ENCODE measurements at regions not wholly inside any gene's neighbourhood (a gene's known extent, or its start where the extent isn't known, plus 50 kb on each side); places are given as distances from the start of the nearest gene placed in this dataset.

GRCh38 chr13:31053896-31054295, 107.8 kb downstream of the HSPH1 start (continued):
- no peak for TF ChIP-seq NKRF (conservative IDR thresholded peaks at IDR 0.05)
- no peak for TF ChIP-seq NFXL1 (IDR thresholded peaks at IDR 0.05; ENCODE audit: borderline replicate concordance)

GRCh38 chr13:31053091-31053490, 108.6 kb downstream of the HSPH1 start:
- no peaks in the 10 kb centered on the region for H3K79me2 ChIP-seq (ENCODE audit: control insufficient read depth, insufficient read depth, low read length)
- no peak overlapping the region for H3K4me3 ChIP-seq
- ChIA-PET SMC1A (ENCODE audit: uncharacterized antibody, unreplicated experiment) (no interaction called here), RAD21 (ENCODE audit: unreplicated experiment) (no interaction called here), CTCF (interaction anchor here (1.0 kb wide), 1 partner anchor 8 kb away, joined by 6 read pairs; no protein-coding TSS in a partner anchor), POLR2A (no interaction called here)
- in situ Hi-C loops (cut with MboI) (no loop called here), intact Hi-C loops (cut with micrococcal nuclease; ENCODE audit: unreplicated experiment) (no loop called here)
- no peaks in the 10 kb centered on the region for H3K27me3 ChIP-seq (replicated peaks in 1 of 2; ENCODE audit: control insufficient read depth in 2 of 2, insufficient read depth in 2 of 2, low read length in 1 of 2)
- DNase-seq (ENCODE audit: low read depth, low spot score) (no peak), FAIRE-seq (no peak), ATAC-seq (no peak)
- no peak overlapping the region for H3K9ac ChIP-seq (ENCODE audit: control insufficient read depth, insufficient read depth, low read length)
- WGBS (ENCODE audit: insufficient coverage, insufficient replicate concordance, low lambda C conversion rate, missing lambda C conversion rate) = 23% methylated on average over 7 of the region's 7 CpGs
- no peak overlapping the region for H2AFZ ChIP-seq (ENCODE audit: control insufficient read depth, low read depth, low read length)
- no peak overlapping the region for H3K27ac ChIP-seq (ENCODE audit: control insufficient read depth, insufficient read depth)
- no peaks in the 10 kb centered on the region for H3K4me1 ChIP-seq (ENCODE audit: control insufficient read depth, insufficient read depth, low read length)
- H3K36me3 ChIP-seq (ENCODE audit: control insufficient read depth in 2 of 2, insufficient read depth in 2 of 2, low read length in 1 of 2) = no peaks in the 10 kb centered on the region
- no TSS peak for BruUV-seq (replicated peaks)
- H3K4me2 ChIP-seq (ENCODE audit: control insufficient read depth, insufficient read depth) = no peak overlapping the region
- no peaks in the 10 kb centered on the region; the same call in 2 of the 3 replicates for H3K9me3 ChIP-seq (replicated peaks; ENCODE audit: control insufficient read depth, insufficient read depth, low read length)
- no peaks in the 10 kb centered on the region for H4K20me1 ChIP-seq (ENCODE audit: control insufficient read depth, insufficient read depth)
- TF ChIP-seq ATF3 (IDR thresholded peaks at IDR 0.05; ENCODE audit: borderline replicate concordance, extremely low read depth, low read depth, low read length) = no peak
- no peak for TF ChIP-seq ZNF687 (IDR thresholded peaks at IDR 0.05)
- no peak for TF ChIP-seq WRNIP1 (IDR thresholded peaks at IDR 0.05; ENCODE audit: borderline replicate concordance, low read depth, low read length)
- no peak for TF ChIP-seq BCL3 (IDR thresholded peaks at IDR 0.05; ENCODE audit: borderline replicate concordance, insufficient read depth, low read depth, low read length, poor library complexity, severe bottlenecking)
- no peak for TF ChIP-seq RUNX3 (IDR thresholded peaks at IDR 0.05; ENCODE audit: low read length)
- no peak for TF ChIP-seq CEBPB (IDR thresholded peaks at IDR 0.05; ENCODE audit: borderline replicate concordance in 1 of 2, low read depth in 2 of 2, low read length in 2 of 2)

Data from GM12878 (cell line).